GM18517 (cell line): ENCODE measurements at regions not wholly inside any gene's neighbourhood (a gene's known extent, or its start where the extent isn't known, plus 50 kb on each side); places are given as distances from the start of the nearest gene placed in this dataset.

Experiments
- ATAC-seq: cut with Tn5 transposase; IDR thresholded peaks from one replicate; pipeline ENCODE4 v1.9.1; 2021; ENCODE audit warnings: mild to moderate bottlenecking, moderate library complexity; ENCODE audit not compliant: unreplicated experiment

GRCh38 chr4:13892739-13893105 is 265.2 kb upstream of the BOD1L1 start:
- ATAC-seq: no peak

GRCh38 chr4:13893211-13893610 is 265.7 kb upstream of the BOD1L1 start:
- ATAC-seq: no peak

GRCh38 chr4:13893987-13894386 is 266.5 kb upstream of the BOD1L1 start:
- no peak for ATAC-seq

GRCh38 chr4:13900780-13901179 is 273.3 kb upstream of the BOD1L1 start:
- ATAC-seq: no peak

GRCh38 chr4:13902146-13902545 is 274.6 kb upstream of the BOD1L1 start:
- ATAC-seq: no peak

GRCh38 chr4:13903061-13903460 is 275.5 kb upstream of the BOD1L1 start:
- no peak for ATAC-seq

GRCh38 chr4:13903901-13904300 is 276.4 kb upstream of the BOD1L1 start:
- ATAC-seq: no peak

GRCh38 chr4:13905543-13905942 is 278.0 kb upstream of the BOD1L1 start:
- no peak for ATAC-seq

- ATAC-seq: no peak
These were observed 279.2 kb upstream of the BOD1L1 start for GRCh38 chr4:13906727-13907126.

GRCh38 chr4:13907255-13907751 is 279.8 kb upstream of the BOD1L1 start:
- ATAC-seq: no peak

GRCh38 chr4:13908455-13908854 is 280.9 kb upstream of the BOD1L1 start:
- ATAC-seq: no peak

- no peak for ATAC-seq
These were observed 283.0 kb upstream of the BOD1L1 start for GRCh38 chr4:13910556-13910955.

GRCh38 chr4:13911256-13911655 is 283.7 kb upstream of the BOD1L1 start:
- ATAC-seq: no peak

- ATAC-seq: no peak
These were observed 285.0 kb upstream of the BOD1L1 start for GRCh38 chr4:13912436-13912925.

GRCh38 chr4:13912966-13913365 is 285.4 kb upstream of the BOD1L1 start:
- ATAC-seq: no peak

GRCh38 chr4:13917015-13917414 is 289.5 kb upstream of the BOD1L1 start:
- ATAC-seq: no peak

- ATAC-seq: no peak
These were observed 290.6 kb upstream of the BOD1L1 start for GRCh38 chr4:13918110-13918509.

GRCh38 chr4:13918991-13919441 is 291.5 kb upstream of the BOD1L1 start:
- ATAC-seq: no peak

GRCh38 chr4:13920111-13920875 is 292.8 kb upstream of the BOD1L1 start:
- no peak for ATAC-seq

- no peak for ATAC-seq
These were observed 293.4 kb upstream of the BOD1L1 start for GRCh38 chr4:13920901-13921300.

GRCh38 chr4:13921805-13922204 is 294.3 kb upstream of the BOD1L1 start:
- ATAC-seq: no peak

GRCh38 chr4:13922459-13922858 is 294.9 kb upstream of the BOD1L1 start:
- no peak for ATAC-seq
